Activated T-cell treated with anti-CD3 and anti-CD28 coated beads for 48 hours (primary cell): ENCODE measurements at regions not wholly inside any gene's neighbourhood (a gene's known extent, or its start where the extent isn't known, plus 50 kb on each side); places are given as distances from the start of the nearest gene placed in this dataset.

Experiments used
- DNase-seq: peaks from one replicate; pipeline ENCODE4 v3.0.0-alpha.2; 2020; ENCODE audit warnings: low read depth

- DNase-seq = no peak
These were observed 439.4 kb upstream of the CPEB2 start for GRCh38 chr4:14562901-14563300.

DNA sequence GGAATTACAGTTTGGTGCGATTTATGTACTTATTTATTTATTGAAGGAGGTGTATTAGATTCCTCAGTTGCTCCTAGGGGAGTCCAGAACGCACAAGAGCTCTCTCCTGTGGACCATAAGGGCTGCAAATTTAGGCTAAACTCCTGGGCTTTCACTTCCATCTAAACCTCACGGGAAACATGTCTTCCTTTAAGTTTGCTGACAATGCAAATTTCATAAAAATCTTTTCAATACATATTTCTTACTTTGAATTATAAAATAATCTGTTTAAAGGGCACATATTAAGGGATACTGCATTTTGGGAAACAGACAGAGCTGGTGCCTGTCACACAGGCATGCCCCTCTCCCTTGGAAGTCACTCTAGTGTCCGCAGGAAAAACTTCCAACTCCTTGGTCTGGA, 438.0 kb upstream of the CPEB2 start:
- no peak for DNase-seq

DNA sequence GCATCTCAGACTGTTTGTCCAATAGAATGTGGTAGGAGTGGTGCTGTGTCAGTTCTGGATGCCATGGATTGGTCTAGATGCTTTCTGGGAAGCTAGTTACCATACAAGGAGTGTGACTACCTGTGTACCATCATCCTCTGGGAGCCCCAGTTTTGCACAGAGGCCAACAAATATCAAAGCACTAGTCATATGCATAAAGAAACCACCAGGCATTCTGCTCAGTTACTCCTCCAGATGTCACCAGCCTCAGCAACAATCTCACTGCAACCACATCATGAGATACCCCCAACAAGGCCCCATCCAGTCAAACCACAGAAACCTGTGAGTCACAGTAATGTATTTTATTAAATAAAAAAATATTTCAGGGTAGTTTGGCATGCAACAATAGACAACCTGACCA, 435.8 kb upstream of the CPEB2 start:
- DNase-seq = no peak

DNA sequence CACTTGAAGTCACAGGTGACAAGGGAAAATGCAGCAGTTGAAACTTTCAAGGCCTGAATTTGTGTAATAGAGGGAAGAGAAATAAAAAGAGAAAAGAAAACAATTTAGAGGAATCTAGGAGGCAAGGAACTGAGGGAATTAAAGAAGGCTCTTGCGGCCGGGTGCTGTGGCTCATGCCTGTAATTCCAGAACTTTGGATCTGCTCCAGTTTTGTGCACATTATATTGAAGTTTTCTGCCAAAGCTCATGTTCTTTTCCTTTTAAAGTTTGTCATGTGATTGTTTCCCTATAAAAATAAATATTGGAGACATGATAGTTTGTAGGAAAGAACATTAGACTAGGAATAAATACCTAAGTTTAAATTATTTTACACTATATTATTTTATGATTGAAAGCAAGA, 433.9 kb upstream of the CPEB2 start:
- DNase-seq = no peak

DNA sequence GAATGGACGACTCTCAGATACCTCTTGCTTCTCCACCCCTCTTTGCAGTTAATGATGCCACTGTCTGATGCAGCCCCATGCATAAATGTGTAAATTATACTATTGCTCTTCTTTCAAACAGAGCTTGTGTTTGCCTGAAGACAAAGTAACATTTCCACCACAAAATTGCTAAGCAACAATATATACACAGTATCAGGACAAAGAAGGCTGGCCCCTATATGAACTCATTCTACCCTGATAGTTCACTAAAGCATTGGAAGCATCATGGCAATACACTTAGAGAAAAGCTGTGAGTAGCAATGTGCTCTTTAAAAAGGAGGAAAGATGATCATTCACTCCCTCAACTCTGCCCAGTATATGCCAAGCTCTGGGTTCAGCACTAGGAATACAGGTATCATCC, 427.0 kb upstream of the CPEB2 start:
- DNase-seq = no peak

DNA sequence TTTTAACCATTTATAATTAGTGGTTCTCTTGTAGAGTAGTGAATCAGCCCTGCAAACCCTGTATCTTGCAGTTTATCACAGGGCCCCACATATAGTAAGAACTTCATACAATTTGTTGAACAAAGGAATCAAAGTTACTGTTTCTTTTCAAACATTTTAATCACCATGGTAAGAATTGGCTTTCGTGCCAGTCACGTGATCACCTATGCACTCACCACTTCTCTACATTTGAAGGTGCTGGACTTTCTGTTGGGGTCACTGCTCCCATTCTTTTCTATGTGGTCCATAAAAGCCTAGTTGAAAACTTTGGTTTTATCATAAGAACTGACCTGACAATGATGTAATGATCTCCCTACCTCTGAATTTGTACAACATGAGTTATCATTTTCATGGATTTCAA, 426.4 kb upstream of the CPEB2 start:
- no peak for DNase-seq

- DNase-seq = no peak
These were observed 422.2 kb upstream of the CPEB2 start for GRCh38 chr4:14580061-14580460.

- DNase-seq = no peak
These were observed 420.5 kb upstream of the CPEB2 start for GRCh38 chr4:14581741-14582140.

DNA sequence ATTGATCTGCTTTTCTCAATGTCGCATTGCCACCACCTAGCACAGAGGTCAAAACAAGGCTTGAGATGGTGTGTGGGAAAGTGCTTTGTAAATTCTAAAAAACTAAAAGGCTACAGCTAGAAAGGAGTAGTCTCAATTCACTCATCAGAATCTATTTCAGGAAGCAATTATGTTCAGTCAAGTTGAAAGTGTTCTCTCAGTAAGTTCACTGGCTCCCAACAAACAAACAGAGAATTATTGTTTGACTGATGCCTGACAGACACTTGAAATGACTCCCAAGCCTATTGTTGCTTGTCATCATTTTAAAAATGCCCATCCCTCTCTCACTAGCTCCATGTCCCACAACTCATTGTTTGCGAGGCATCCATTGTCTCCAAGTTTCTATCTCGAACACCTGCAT, 419.6 kb upstream of the CPEB2 start:
- no peak for DNase-seq

DNA sequence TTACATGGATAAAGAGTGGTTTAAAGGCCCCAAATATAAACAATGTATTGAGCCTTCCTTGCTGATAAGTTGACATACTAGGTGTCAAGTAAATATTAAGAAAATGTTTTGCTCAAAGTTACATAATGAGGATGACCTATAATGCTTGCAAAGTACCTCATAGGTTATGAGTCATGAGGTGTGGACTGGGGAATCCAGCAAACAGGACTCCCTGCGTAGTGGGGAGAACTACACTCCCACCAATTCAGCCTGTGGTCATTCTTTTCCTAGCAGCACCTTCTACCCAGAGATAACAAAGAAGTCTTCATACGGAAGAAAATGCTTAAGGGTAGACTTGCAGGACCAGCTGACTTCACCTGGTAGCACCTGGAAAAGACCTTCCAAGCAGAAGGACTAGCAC, 418.9 kb upstream of the CPEB2 start:
- no peak for DNase-seq

DNA sequence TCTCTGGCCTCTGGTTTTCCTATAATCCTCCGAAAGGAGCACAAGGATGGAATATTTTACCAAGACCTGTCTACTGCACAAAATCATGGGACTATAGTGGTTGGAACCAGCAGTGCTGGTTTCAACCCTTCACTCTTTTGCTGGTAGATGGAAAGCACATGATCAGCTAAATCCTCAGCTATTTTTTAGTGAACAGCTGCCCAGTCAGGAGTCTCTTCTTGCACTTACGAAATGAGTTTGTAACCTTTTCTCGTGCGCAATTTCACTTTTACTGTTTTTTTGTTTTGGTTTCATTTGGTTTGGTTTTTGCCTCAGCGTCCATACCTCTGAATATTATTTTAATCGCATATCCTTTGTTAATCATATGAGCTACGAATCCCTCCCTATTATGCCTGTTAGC, 418.5 kb upstream of the CPEB2 start:
- no peak for DNase-seq

DNA sequence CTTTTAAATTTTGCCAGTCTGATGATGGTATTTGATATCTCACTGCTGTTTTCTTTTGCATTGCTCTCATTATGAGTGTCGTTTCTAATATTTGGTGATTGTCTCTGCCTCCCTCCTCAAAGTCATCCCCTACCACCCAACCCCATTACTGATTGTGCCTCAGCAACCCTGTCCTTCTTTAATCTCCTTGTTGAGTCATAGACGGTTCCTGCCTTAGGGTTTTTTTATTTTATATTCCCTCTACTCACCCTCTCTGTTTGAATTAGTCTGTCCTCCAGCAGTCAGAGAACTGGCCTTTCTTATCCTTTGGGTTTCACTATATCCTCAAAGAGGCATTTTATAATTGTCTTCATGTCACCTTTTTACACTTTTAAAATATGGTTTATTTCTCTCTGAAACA, 409.3 kb upstream of the CPEB2 start:
- no peak for DNase-seq

DNA sequence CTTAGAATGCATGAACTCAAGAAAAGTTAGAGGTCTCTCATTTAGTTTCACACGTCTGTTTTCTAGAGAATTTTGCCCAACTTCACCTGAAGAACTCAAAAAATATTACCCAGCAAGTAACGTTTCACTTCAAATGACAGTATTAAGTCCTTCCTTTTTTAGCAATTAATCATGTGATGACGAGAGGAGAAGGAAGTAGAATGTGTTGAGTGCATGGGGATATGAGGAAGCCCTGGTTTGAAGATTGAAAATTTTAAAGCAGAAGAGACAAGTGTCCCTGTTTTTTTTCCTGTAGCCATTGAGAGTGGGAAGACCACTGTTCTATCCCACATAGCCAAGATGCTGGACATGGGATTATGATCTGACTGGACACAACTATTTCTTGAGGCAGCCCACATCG, 406.3 kb upstream of the CPEB2 start:
- no peak for DNase-seq

- DNase-seq = no peak
These were observed 405.8 kb upstream of the CPEB2 start for GRCh38 chr4:14596437-14596836.

GRCh38 chr4:14596904-14597303, 405.4 kb upstream of the CPEB2 start:
- no peak for DNase-seq

DNA sequence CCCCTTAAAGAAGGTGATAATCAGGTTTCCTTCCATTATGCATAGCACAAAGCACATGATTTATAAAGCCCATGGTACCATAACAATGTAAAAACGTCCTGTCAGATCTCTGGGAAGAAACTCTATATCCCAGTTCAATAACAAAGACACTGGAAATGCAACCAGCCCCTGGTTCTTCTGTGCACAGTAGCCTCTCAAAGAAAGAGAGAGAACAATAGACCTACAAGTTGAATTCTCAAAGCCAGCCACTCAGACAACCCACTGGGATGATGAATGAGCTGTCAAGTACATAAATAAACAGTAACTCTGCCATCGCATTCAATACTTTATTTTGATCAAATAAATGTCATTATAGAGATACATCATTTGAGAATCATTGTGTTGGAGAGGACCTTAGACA, 400.1 kb upstream of the CPEB2 start:
- DNase-seq = no peak

- no peak for DNase-seq
These were observed 395.3 kb upstream of the CPEB2 start for GRCh38 chr4:14607001-14607400.

DNA sequence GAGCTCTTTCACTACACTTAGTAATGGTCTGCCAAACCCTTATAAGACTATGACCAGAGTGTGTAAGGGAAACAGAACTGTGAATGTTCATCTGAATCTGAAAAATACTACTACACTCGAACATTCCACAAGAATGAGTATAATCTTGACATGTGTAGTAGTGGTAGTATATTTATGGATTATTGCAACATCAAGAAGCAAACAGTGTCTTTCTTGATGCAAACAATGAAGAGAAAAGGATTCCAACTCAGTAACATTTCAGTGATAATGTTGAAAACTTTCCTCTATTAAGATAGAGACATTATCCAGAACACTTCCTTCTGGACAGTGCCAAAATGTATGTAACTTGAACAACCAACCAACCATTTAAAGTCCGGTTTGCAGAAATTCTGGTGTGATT, 394.7 kb upstream of the CPEB2 start:
- no peak for DNase-seq

DNA sequence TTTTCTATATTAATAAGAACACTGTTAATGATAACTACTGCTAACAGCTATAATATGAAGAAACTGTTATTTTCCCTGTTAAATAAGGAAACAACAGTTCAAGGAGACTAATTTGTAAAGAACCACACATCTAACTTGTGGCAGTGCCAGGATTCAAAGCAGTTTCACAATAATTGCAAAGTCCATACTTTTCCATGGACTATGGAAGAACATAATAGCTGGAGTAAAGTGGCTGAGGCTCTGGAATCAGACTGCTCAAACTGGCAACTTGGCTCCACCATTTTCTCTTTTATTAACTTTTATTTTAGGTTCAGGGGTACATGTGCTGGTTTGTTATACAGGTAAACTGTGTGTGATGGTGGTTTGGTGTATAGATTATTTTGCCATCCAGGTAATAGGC, 393.7 kb upstream of the CPEB2 start:
- DNase-seq = no peak

DNA sequence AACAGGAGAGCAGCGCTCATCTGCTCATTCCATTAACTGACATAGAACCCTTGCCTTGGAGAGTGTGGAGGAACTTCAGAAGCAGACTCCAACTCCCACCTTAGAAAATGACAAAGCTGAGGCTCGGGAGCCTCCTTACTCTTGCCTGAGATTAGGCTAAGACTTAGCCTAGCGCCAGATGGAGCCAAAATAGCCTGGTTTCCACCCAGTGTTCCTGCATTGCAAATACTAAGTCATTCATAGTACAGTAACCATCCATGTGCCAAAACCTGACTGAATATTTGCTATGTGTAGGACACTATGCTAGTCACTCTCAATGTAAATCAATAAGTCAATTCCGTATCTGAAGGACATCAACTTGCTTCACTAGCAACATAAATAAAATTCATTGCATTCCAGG, 387.4 kb upstream of the CPEB2 start:
- no peak for DNase-seq

- no peak for DNase-seq
These were observed 386.6 kb upstream of the CPEB2 start for GRCh38 chr4:14615671-14616070.

GRCh38 chr4:14620567-14621141, 381.6 kb upstream of the CPEB2 start:
- no peak for DNase-seq

- DNase-seq = no peak
These were observed 380.4 kb upstream of the CPEB2 start for GRCh38 chr4:14621731-14622463.

GRCh38 chr4:14627038-14627437, 375.2 kb upstream of the CPEB2 start:
- no peak for DNase-seq
